ENCODE measurements at regions not wholly inside any gene's neighbourhood (a gene's known extent, or its start where the extent isn't known, plus 50 kb on each side); places are given as distances from the start of the nearest gene placed in this dataset.
"Not testable (repeated sequence)": the region's sequence is repeated elsewhere in the genome, so short reads cannot be mapped to it uniquely, and the experiment has no call there.

GRCh38 chr5:111922344-111922743 lies 165.3 kb upstream of the NREP start:
- Histone ChIP-seq H3K4me1 (ENCODE audit: control insufficient read depth, insufficient read depth, low read length) (no peaks in the 10 kb centered on the region), H3K27ac (ENCODE audit: low read length) (no peak overlapping the region), H3K9me3 (replicated peaks; ENCODE audit: control insufficient read depth, low read depth, low read length) (no peaks in the 10 kb centered on the region), H3K4me3 (ENCODE audit: low read length) (no peak overlapping the region), H3K36me3 (ENCODE audit: control insufficient read depth, insufficient read depth, low read length) (no peaks in the 10 kb centered on the region), H3K27me3 (ENCODE audit: control insufficient read depth, insufficient read depth, low read length) (no peaks in the 10 kb centered on the region)
- DNase-seq = no peak
- no CpG with 5 or more reads among the region's 4 CpGs for WGBS (ENCODE audit: insufficient coverage)

- H3K36me3 ChIP-seq (ENCODE audit: control insufficient read depth, insufficient read depth, low read length); H3K4me3 ChIP-seq (ENCODE audit: low read length); H3K27ac ChIP-seq (ENCODE audit: low read length); DNase-seq; H3K4me1 ChIP-seq (ENCODE audit: control insufficient read depth, insufficient read depth, low read length); H3K9me3 ChIP-seq (replicated peaks; ENCODE audit: control insufficient read depth, low read depth, low read length); H3K27me3 ChIP-seq (ENCODE audit: control insufficient read depth, insufficient read depth, low read length): not testable (repeated sequence)
- WGBS (ENCODE audit: insufficient coverage) = no CpG with 5 or more reads among the region's 2 CpGs
These were observed 164.7 kb upstream of the NREP start for GRCh38 chr5:111921691-111922090.

- no peaks in the 10 kb centered on the region for H3K4me1 ChIP-seq (ENCODE audit: control insufficient read depth, insufficient read depth, low read length)
- no peaks in the 10 kb centered on the region for H3K9me3 ChIP-seq (replicated peaks; ENCODE audit: control insufficient read depth, low read depth, low read length)
- H3K36me3 ChIP-seq (ENCODE audit: control insufficient read depth, insufficient read depth, low read length) = no peaks in the 10 kb centered on the region
- WGBS (ENCODE audit: insufficient coverage) = 62% methylated on average over 1 of the region's 1 CpG
- no peaks in the 10 kb centered on the region for H3K27me3 ChIP-seq (ENCODE audit: control insufficient read depth, insufficient read depth, low read length)
- DNase-seq = no peak
- no peak overlapping the region for H3K27ac ChIP-seq (ENCODE audit: low read length)
- no peak overlapping the region for H3K4me3 ChIP-seq (ENCODE audit: low read length)
These were observed 158.1 kb upstream of the NREP start for GRCh38 chr5:111914966-111915636.

- Histone ChIP-seq H3K4me3 (ENCODE audit: low read length) (no peak overlapping the region), H3K27ac (ENCODE audit: low read length) (no peak overlapping the region), H3K9me3 (replicated peaks; ENCODE audit: control insufficient read depth, low read depth, low read length) (peaks cover 12% of the 10 kb centered on the region), H3K36me3 (ENCODE audit: control insufficient read depth, insufficient read depth, low read length) (no peaks in the 10 kb centered on the region), H3K27me3 (ENCODE audit: control insufficient read depth, insufficient read depth, low read length) (no peaks in the 10 kb centered on the region), H3K4me1 (ENCODE audit: control insufficient read depth, insufficient read depth, low read length) (no peaks in the 10 kb centered on the region)
- WGBS (ENCODE audit: insufficient coverage) = no CpG with 5 or more reads among the region's 5 CpGs
- no peak for DNase-seq
These were observed 145.4 kb upstream of the NREP start for GRCh38 chr5:111902436-111902835.

- Histone ChIP-seq H3K36me3 (ENCODE audit: control insufficient read depth, insufficient read depth, low read length) (no peaks in the 10 kb centered on the region), H3K27ac (ENCODE audit: low read length) (no peak overlapping the region), H3K9me3 (replicated peaks; ENCODE audit: control insufficient read depth, low read depth, low read length) (peaks cover 12% of the 10 kb centered on the region), H3K27me3 (ENCODE audit: control insufficient read depth, insufficient read depth, low read length) (no peaks in the 10 kb centered on the region), H3K4me1 (ENCODE audit: control insufficient read depth, insufficient read depth, low read length) (no peaks in the 10 kb centered on the region), H3K4me3 (ENCODE audit: low read length) (no peak overlapping the region)
- peak; percentile 31 for DNase-seq
- 100% methylated on average over 1 of the region's 2 CpGs for WGBS (ENCODE audit: insufficient coverage)
These were observed 144.3 kb upstream of the NREP start for GRCh38 chr5:111901296-111901695.

GRCh38 chr5:111892949-111893348 lies 136.0 kb upstream of the NREP start:
- no peaks in the 10 kb centered on the region for H3K27me3 ChIP-seq (ENCODE audit: control insufficient read depth, insufficient read depth, low read length)
- H3K9me3 ChIP-seq (replicated peaks; ENCODE audit: control insufficient read depth, low read depth, low read length) = peaks cover 10% of the 10 kb centered on the region
- no peaks in the 10 kb centered on the region for H3K4me1 ChIP-seq (ENCODE audit: control insufficient read depth, insufficient read depth, low read length)
- H3K4me3 ChIP-seq (ENCODE audit: low read length) = no peak overlapping the region
- H3K27ac ChIP-seq (ENCODE audit: low read length) = peak overlapping the region; percentile 16
- peak; percentile 66 for DNase-seq
- 60% methylated on average over 1 of the region's 1 CpG for WGBS (ENCODE audit: insufficient coverage)
- H3K36me3 ChIP-seq (ENCODE audit: control insufficient read depth, insufficient read depth, low read length) = no peaks in the 10 kb centered on the region

- Histone ChIP-seq H3K9me3 (replicated peaks; ENCODE audit: control insufficient read depth, low read depth, low read length) (peaks cover 10% of the 10 kb centered on the region), H3K4me1 (ENCODE audit: control insufficient read depth, insufficient read depth, low read length) (peaks cover 3% of the 10 kb centered on the region), H3K36me3 (ENCODE audit: control insufficient read depth, insufficient read depth, low read length) (no peaks in the 10 kb centered on the region), H3K27ac (ENCODE audit: low read length) (peak overlapping the region; percentile 17), H3K27me3 (ENCODE audit: control insufficient read depth, insufficient read depth, low read length) (no peaks in the 10 kb centered on the region), H3K4me3 (ENCODE audit: low read length) (no peak overlapping the region)
- DNase-seq = peak; percentile 48
- no CpG with 5 or more reads among the region's 2 CpGs for WGBS (ENCODE audit: insufficient coverage)
These were observed 130.7 kb upstream of the NREP start for GRCh38 chr5:111887706-111888105.

- H3K27me3 ChIP-seq (ENCODE audit: control insufficient read depth, insufficient read depth, low read length) = no peaks in the 10 kb centered on the region
- H3K4me3 ChIP-seq (ENCODE audit: low read length) = no peak overlapping the region
- WGBS (ENCODE audit: insufficient coverage) = 100% methylated on average over 1 of the region's 2 CpGs
- no peaks in the 10 kb centered on the region for H3K36me3 ChIP-seq (ENCODE audit: control insufficient read depth, insufficient read depth, low read length)
- H3K27ac ChIP-seq (ENCODE audit: low read length) = no peak overlapping the region
- DNase-seq = no peak
- no peaks in the 10 kb centered on the region for H3K9me3 ChIP-seq (replicated peaks; ENCODE audit: control insufficient read depth, low read depth, low read length)
- H3K4me1 ChIP-seq (ENCODE audit: control insufficient read depth, insufficient read depth, low read length) = no peaks in the 10 kb centered on the region
These were observed 112.7 kb upstream of the NREP start for GRCh38 chr5:111869681-111870080.

GRCh38 chr5:111865356-111865755 lies 108.4 kb upstream of the NREP start:
- Histone ChIP-seq H3K4me1 (ENCODE audit: control insufficient read depth, insufficient read depth, low read length) (no peaks in the 10 kb centered on the region), H3K4me3 (ENCODE audit: low read length) (no peak overlapping the region), H3K36me3 (ENCODE audit: control insufficient read depth, insufficient read depth, low read length) (no peaks in the 10 kb centered on the region), H3K9me3 (replicated peaks; ENCODE audit: control insufficient read depth, low read depth, low read length) (no peaks in the 10 kb centered on the region), H3K27ac (ENCODE audit: low read length) (no peak overlapping the region), H3K27me3 (ENCODE audit: control insufficient read depth, insufficient read depth, low read length) (no peaks in the 10 kb centered on the region)
- no CpG with 5 or more reads among the region's 3 CpGs for WGBS (ENCODE audit: insufficient coverage)
- DNase-seq = no peak

GRCh38 chr5:111863801-111864200 lies 106.8 kb upstream of the NREP start:
- Histone ChIP-seq H3K4me1 (ENCODE audit: control insufficient read depth, insufficient read depth, low read length) (peaks cover 3% of the 10 kb centered on the region), H3K9me3 (replicated peaks; ENCODE audit: control insufficient read depth, low read depth, low read length) (no peaks in the 10 kb centered on the region), H3K27me3 (ENCODE audit: control insufficient read depth, insufficient read depth, low read length) (no peaks in the 10 kb centered on the region), H3K27ac (ENCODE audit: low read length) (no peak overlapping the region), H3K36me3 (ENCODE audit: control insufficient read depth, insufficient read depth, low read length) (no peaks in the 10 kb centered on the region), H3K4me3 (ENCODE audit: low read length) (no peak overlapping the region)
- no CpG with 5 or more reads among the region's 1 CpG for WGBS (ENCODE audit: insufficient coverage)
- DNase-seq = no peak
